Activated CD4-positive, alpha-beta T cell treated with anti-CD3 and anti-CD28 coated beads, Interleukin-2, amount 10 ng/mL, durations not matched to agents 7 days and 5 days (primary cell): ENCODE measurements at regions not wholly inside any gene's neighbourhood (a gene's known extent, or its start where the extent isn't known, plus 50 kb on each side); places are given as distances from the start of the nearest gene placed in this dataset.

Source experiments
- CTCF ChIA-PET: fragments of 350-600 bp; sonication (Branson Sonifier 250); formaldehyde crosslinking; loops from one replicate; lab custom pipeline; 2021; ENCODE audit warnings: antibody characterized with exemption; lab: Charles Lee
- POLR2A ChIA-PET: fragments of 350-600 bp; sonication (Branson Sonifier 250); formaldehyde crosslinking; loops from one replicate; lab custom pipeline; 2021; ENCODE audit warnings: antibody characterized with exemption; lab: Charles Lee
- DNase-seq: peaks from one replicate; pipeline ENCODE4 v3.0.0-alpha.2; 2020
- H3K27ac Mint-ChIP-seq: one replicate; pipeline ENCODE4 v1.8.0; 2021; ENCODE audit warnings: mild to moderate bottlenecking, moderate library complexity, mixed read lengths
- H3K27me3 Mint-ChIP-seq: one replicate; pipeline ENCODE4 v1.8.0; 2021; ENCODE audit warnings: mixed read lengths
- H3K36me3 Mint-ChIP-seq: one replicate; pipeline ENCODE4 v1.8.0; 2021; ENCODE audit warnings: low read depth, mixed read lengths
- H3K4me1 Mint-ChIP-seq: one replicate; pipeline ENCODE4 v1.8.0; 2021; ENCODE audit warnings: mixed read lengths
- H3K4me3 Mint-ChIP-seq: one replicate; pipeline ENCODE4 v1.8.0; 2021; ENCODE audit warnings: mild to moderate bottlenecking, moderate library complexity, mixed read lengths
- H3K9me3 Mint-ChIP-seq: one replicate; pipeline ENCODE4 v1.8.0; 2021; ENCODE audit warnings: mixed read lengths

DNA sequence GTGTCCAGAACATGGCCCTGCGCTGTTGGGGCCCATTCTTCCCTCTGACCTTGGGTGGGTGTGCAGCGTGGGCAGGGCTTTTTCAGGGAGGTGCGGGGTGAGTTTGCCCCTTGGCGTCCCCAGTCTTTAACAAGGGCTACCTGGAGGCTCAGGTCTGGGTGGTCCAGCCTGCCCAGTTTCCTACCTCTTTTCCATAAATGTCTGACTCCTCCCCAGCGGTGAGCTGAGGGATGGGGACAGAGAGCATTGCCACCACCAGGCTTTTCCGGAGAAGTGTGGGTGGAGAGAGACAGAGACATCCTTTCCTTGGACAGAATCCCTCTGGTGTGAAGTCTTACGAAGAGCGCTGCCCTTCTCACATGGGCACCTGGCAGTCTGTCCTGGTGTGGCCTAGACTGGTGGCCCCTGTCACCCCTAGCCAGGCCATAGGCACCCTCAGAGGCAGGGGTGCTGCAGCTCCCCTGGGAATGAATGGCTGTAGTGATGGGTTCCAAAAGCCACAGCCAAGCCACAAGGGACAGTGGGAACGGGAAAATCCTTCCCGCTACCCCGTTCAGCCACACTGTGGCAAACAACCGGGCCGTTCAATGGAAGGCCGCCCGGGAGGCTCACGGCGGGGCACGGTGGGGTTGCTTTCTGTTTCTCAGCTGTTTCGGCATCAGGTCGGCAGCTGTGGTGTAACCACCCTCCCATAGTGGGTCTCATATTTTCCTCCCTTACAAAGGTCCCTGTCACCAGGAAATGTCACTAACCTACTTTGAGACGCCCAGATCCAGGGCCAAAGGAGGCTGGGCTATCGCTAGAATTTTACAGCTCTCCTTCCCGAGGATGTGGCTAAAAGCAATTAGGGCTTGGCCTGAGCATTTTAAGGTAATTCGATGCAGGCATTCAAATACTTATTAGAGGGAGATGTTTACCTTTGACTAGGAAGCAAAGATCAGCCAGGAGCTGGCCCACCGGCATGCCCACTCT, 61.9 kb upstream of the GSE1 start:
- H3K9me3 Mint-ChIP-seq, result peaks cover 2% of the 10 kb centered on the region
- ChIA-PET CTCF (interaction anchor here (0.8 to 4.3 kb wide), 9 partner anchors 10 to 65 kb away, joined by 3 to 23 read pairs (median 4); no protein-coding TSS in a partner anchor), POLR2A (interaction anchor here (0.7 kb wide), 1 partner anchor 56 kb away, joined by 3 read pairs; no protein-coding TSS in a partner anchor)
- H3K36me3 Mint-ChIP-seq, result no peaks in the 10 kb centered on the region
- no peak overlapping the region for H3K4me3 Mint-ChIP-seq
- H3K4me1 Mint-ChIP-seq, result peaks cover 14% of the 10 kb centered on the region
- H3K27me3 Mint-ChIP-seq, result peaks cover 3% of the 10 kb centered on the region
- peak overlapping the region; percentile 42 for H3K27ac Mint-ChIP-seq
- DNase-seq, result no peak

- no peak for DNase-seq
- peak overlapping the region; percentile 71 for H3K4me3 Mint-ChIP-seq
- H3K9me3 Mint-ChIP-seq, result no peaks in the 10 kb centered on the region
- ChIA-PET CTCF (interaction anchor here (0.6 to 4.3 kb wide), 15 partner anchors 10 to 962 kb away, joined by 3 to 23 read pairs (median 4); no protein-coding TSS in a partner anchor), POLR2A (no interaction called here)
- H3K27ac Mint-ChIP-seq, result peak overlapping the region; percentile 84
- H3K27me3 Mint-ChIP-seq, result peaks cover 3% of the 10 kb centered on the region
- H3K4me1 Mint-ChIP-seq, result peaks cover 24% of the 10 kb centered on the region
- H3K36me3 Mint-ChIP-seq, result no peaks in the 10 kb centered on the region
Measured at GRCh38 chr16:85552980-85553435, 60.1 kb upstream of the GSE1 start.

GRCh38 chr16:85553436-85554113, 59.5 kb upstream of the GSE1 start:
- CTCF ChIA-PET, result interaction anchor here (0.6 to 4.3 kb wide), 17 partner anchors 10 to 962 kb away, joined by 3 to 23 read pairs (median 4); no protein-coding TSS in a partner anchor
- DNase-seq, result peak; percentile 47
- no peaks in the 10 kb centered on the region for H3K9me3 Mint-ChIP-seq
- POLR2A ChIA-PET, result interaction anchor here (0.8 kb wide), 1 partner anchor 17 kb away, joined by 4 read pairs; no protein-coding TSS in a partner anchor
- peak overlapping the region; percentile 96 for H3K27ac Mint-ChIP-seq
- peak overlapping the region; percentile 88 for H3K4me3 Mint-ChIP-seq
- peaks cover 3% of the 10 kb centered on the region for H3K27me3 Mint-ChIP-seq
- peaks cover 30% of the 10 kb centered on the region for H3K4me1 Mint-ChIP-seq
- H3K36me3 Mint-ChIP-seq, result no peaks in the 10 kb centered on the region

DNA sequence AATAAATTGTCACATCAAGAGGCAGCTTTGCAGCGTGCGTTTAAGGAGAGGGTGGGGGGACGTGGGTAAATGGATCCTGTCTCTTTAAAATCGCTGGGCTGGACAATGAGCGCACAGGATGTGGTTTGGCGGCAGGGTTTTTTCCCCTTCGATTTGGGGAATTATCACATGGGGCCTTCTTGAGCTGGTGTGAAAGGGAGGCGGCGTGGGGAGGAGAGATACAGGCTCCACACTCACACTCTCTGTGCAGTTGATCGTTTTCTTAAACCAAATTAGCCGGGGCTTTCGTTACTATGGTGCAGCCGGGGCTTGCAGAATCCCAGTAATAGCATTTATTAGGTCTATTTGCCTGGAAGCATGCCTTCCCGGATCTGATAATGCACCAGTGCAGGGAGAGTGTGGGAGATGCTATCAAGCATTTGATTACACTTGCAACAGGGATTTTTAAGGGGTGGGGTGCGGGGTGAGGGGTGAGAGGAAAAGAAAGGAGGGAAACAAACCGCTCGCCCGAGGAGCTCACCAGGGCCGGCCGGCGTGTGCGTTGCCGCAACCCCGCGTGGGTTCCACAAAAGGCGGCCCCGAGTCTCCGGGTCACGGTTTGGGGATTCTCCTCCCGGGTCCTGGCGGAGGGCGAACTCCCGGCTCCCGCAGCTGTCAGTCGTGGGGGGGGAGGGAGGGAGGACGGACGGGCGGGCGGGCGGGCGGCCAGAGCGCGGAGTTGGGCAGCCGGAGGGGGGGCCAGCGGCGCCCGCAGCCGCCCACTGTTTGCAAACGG, 58.8 kb upstream of the GSE1 start:
- peaks cover 3% of the 10 kb centered on the region for H3K27me3 Mint-ChIP-seq
- peak overlapping the region; percentile 88 for H3K4me3 Mint-ChIP-seq
- no peaks in the 10 kb centered on the region for H3K36me3 Mint-ChIP-seq
- no peaks in the 10 kb centered on the region for H3K9me3 Mint-ChIP-seq
- DNase-seq, result peak; percentile 84
- H3K4me1 Mint-ChIP-seq, result peaks cover 36% of the 10 kb centered on the region
- POLR2A ChIA-PET, result interaction anchor here (0.8 kb wide), 1 partner anchor 16 kb away, joined by 4 read pairs; no protein-coding TSS in a partner anchor
- CTCF ChIA-PET, result interaction anchor here (1.0 to 4.3 kb wide), 12 partner anchors 9 to 133 kb away, joined by 3 to 23 read pairs (median 4); no protein-coding TSS in a partner anchor
- peak overlapping the region; percentile 96 for H3K27ac Mint-ChIP-seq

DNA sequence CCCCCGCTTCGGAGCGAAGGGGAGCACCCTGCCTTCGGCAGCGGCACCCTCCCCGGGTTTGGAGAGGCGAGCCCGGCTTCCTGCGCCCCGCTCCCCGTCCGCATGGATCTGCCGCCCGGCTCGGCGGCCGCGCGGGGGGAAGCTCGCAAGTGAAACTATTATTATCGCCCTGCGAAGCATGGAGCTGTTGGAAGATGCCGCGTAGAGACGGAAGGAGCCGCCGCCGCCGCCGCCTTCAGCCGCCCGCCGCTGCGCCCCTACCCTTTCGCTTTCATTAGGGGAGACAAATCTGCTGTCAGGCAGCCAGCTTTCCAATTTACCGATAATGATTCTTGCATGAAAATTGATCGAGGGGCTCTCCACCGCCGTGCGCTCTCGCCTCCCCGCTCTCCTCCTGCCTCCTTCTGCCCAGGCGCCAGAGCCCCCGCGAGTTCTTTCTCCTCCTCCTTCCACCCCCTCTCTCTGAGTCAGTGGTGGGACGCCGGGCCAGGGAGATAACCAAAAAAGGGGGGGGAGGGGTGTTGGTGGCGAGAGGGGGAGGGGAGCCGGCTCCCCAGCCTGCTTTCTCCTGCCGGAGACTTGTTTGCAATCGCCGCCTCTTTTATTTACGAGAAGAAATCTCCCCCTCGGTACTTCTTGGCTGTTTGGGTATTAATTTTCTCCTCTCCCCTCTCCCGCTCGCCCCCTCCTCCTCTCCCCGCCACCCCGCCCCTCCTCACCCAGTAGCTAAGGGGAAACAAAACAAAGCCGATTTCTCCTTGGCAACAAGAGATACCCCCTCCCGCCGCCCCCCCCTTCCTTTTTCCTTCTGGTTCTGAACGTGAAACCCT, 58.0 kb upstream of the GSE1 start:
- H3K36me3 Mint-ChIP-seq, result no peaks in the 10 kb centered on the region
- peaks cover 3% of the 10 kb centered on the region for H3K27me3 Mint-ChIP-seq
- POLR2A ChIA-PET, result no interaction called here
- peak; percentile 68 for DNase-seq
- CTCF ChIA-PET, result interaction anchor here (1.1 to 4.3 kb wide), 6 partner anchors 8 to 134 kb away, joined by 3 to 23 read pairs (median 7); no protein-coding TSS in a partner anchor
- H3K4me1 Mint-ChIP-seq, result peaks cover 39% of the 10 kb centered on the region
- no peaks in the 10 kb centered on the region for H3K9me3 Mint-ChIP-seq
- peak overlapping the region; percentile 94 for H3K27ac Mint-ChIP-seq
- peak overlapping the region; percentile 91 for H3K4me3 Mint-ChIP-seq

- Mint-ChIP-seq H3K4me1 (peaks cover 39% of the 10 kb centered on the region), H3K9me3 (no peaks in the 10 kb centered on the region), H3K36me3 (no peaks in the 10 kb centered on the region), H3K4me3 (peak overlapping the region; percentile 91), H3K27ac (peak overlapping the region; percentile 94), H3K27me3 (peaks cover 3% of the 10 kb centered on the region)
- peak; percentile 32 for DNase-seq
- POLR2A ChIA-PET, result no interaction called here
- CTCF ChIA-PET, result interaction anchor here (1.4 kb wide), 1 partner anchor 10 kb away, joined by 5 read pairs; no protein-coding TSS in a partner anchor
Measured at GRCh38 chr16:85555719-85556455, 57.2 kb upstream of the GSE1 start.

GRCh38 chr16:85556456-85557082, 56.6 kb upstream of the GSE1 start:
- Mint-ChIP-seq H3K27ac (peak overlapping the region; percentile 86), H3K36me3 (no peaks in the 10 kb centered on the region), H3K9me3 (no peaks in the 10 kb centered on the region), H3K4me1 (peaks cover 39% of the 10 kb centered on the region), H3K4me3 (peak overlapping the region; percentile 91), H3K27me3 (peaks cover 3% of the 10 kb centered on the region)
- ChIA-PET CTCF (interaction anchor here (1.3 to 1.6 kb wide), 2 partner anchors 54 to 60 kb away, joined by 6 to 7 read pairs; no protein-coding TSS in a partner anchor), POLR2A (no interaction called here)
- peak; percentile 78 for DNase-seq

DNA sequence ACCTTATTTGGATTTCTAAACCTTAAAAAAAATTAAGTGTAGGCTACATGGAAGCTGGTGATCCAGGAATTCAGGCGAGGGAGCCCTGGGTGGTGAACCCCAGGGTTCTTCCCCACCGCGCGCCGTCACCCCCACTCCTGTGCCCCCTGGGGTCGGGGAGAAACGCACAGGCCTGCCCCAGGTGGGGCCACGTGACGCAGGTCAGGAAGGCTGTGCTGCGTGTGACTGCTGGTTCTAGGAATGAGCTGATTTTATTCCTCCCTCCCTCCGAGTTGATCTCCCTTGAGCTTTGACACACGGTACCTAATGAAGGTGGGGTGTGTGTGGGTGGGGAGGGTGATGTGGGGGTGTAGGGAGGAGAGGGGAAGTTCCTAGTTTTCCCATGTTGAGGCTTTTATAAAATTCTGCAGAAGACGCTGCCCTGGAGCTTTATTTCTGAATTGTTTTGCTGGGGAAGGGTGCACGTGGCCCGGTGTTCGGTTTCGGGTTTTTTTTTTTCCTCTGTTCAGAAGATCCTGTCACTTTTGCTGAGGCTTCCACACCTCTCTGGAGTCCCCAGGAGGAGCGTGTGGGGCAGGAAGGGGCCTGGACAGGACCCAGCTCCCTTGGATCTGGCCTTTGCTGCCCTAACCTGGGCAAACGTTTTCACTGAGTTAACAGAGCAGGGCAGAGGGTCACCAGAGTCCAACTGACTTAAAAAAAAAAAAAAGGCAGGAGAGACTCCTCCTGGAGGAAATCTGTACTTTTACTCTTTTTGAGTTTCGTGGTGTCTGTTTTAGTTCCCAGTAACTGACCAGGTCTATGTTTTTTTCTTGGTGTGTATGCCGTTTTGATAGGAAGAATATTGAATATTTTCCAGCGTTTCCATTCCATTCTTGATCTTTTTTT, 55.8 kb upstream of the GSE1 start:
- CTCF ChIA-PET, result interaction anchor here (0.7 to 1.6 kb wide), 4 partner anchors 20 to 1841 kb away, joined by 3 to 7 read pairs (median 6); no protein-coding TSS in a partner anchor
- peaks cover 3% of the 10 kb centered on the region for H3K27me3 Mint-ChIP-seq
- H3K4me3 Mint-ChIP-seq, result peak overlapping the region; percentile 91

GRCh38 chr16:85557971-85558657, 55.0 kb upstream of the GSE1 start:
- H3K27me3 Mint-ChIP-seq, result no peaks in the 10 kb centered on the region
- H3K4me3 Mint-ChIP-seq, result peak overlapping the region; percentile 91
- H3K27ac Mint-ChIP-seq, result peak overlapping the region; percentile 86
- peaks cover 33% of the 10 kb centered on the region for H3K4me1 Mint-ChIP-seq
- POLR2A ChIA-PET, result interaction anchor here (0.8 kb wide), 1 partner anchor 39 kb away, joined by 3 read pairs; no protein-coding TSS in a partner anchor
- no peak for DNase-seq
- H3K9me3 Mint-ChIP-seq, result no peaks in the 10 kb centered on the region
- CTCF ChIA-PET, result interaction anchor here (1.0 to 1.6 kb wide), 2 partner anchors 19 to 52 kb away, joined by 7 read pairs; no protein-coding TSS in a partner anchor
- no peaks in the 10 kb centered on the region for H3K36me3 Mint-ChIP-seq

More for the DNA sequence above, 55.8 kb upstream of the GSE1 start:
- no peak for DNase-seq
- Mint-ChIP-seq H3K9me3 (no peaks in the 10 kb centered on the region), H3K27ac (peak overlapping the region; percentile 86), H3K4me1 (peaks cover 37% of the 10 kb centered on the region), H3K36me3 (no peaks in the 10 kb centered on the region)
- POLR2A ChIA-PET, result interaction anchor here (0.8 kb wide), 1 partner anchor 40 kb away, joined by 3 read pairs; no protein-coding TSS in a partner anchor
